K562 (cell line): ENCODE measurements at regions not wholly inside any gene's neighbourhood (a gene's known extent, or its start where the extent isn't known, plus 50 kb on each side); places are given as distances from the start of the nearest gene placed in this dataset.

ENCODE experiments used
- CHAMP1 ChIP-seq: fragments of 450-650 bp; IDR thresholded peaks from 2 replicates; pipeline ENCODE4 v1.6.1; 2016; ENCODE audit warnings: mild to moderate bottlenecking
- CSDE1 ChIP-seq, 2 experiments: fragments of 450-650 bp; IDR thresholded peaks; 2 replicates each; pipeline ENCODE4 v1.6.1; 2016; ENCODE audit warnings: mild to moderate bottlenecking in 1 of 2
- HES1 ChIP-seq: fragments of 450-650 bp; IDR thresholded peaks from 2 replicates; pipeline ENCODE4 v1.6.1; 2016; ENCODE audit warnings: low read depth, mild to moderate bottlenecking, moderate library complexity
- TRIM24 ChIP-seq, 2 experiments: fragments of 450-650 bp; IDR thresholded peaks; 2 replicates each; pipeline ENCODE4 v1.6.1; 2016
- ZNF398 ChIP-seq: fragments of 250-450 bp; sonication (Bioruptor Pico); IDR thresholded peaks from 2 replicates; pipeline ENCODE4 v1.8.0; 2021; ENCODE audit warnings: moderate library complexity, mild to moderate bottlenecking, inconsistent platforms
- ZNF407 ChIP-seq: fragments of 450-650 bp; IDR thresholded peaks from 2 replicates; pipeline ENCODE4 v1.6.1; 2016; ENCODE audit warnings: low read depth
- ZNF699 ChIP-seq: fragments of 250-450 bp; sonication (Bioruptor Pico); IDR thresholded peaks from 2 replicates; pipeline ENCODE4 v1.8.0; 2021; ENCODE audit warnings: mild to moderate bottlenecking, moderate library complexity; ENCODE audit not compliant: insufficient replicate concordance
- ZNF740 ChIP-seq, 3 experiments: fragments of 200-800 bp in 1 of 3; sonication (Bioruptor generic) in 1 of 3; sonication (generic) in 1 of 3; formaldehyde crosslinking in 1 of 3; IDR thresholded peaks; 2 replicates each; pipeline versions ENCODE4 v1.6.1 to v1.8.0; 2016 to 2022; ENCODE audit warnings: mild to moderate bottlenecking in 2 of 3, missing compliant biosample characterization in 2 of 3, missing genetic modification characterization in 2 of 3, missing genetic modification reagents in 1 of 3

- TF ChIP-seq ZNF699 (CRISPR knock-in tag) (no peak), CSDE1 (IDR thresholded peaks at IDR 0.05) (no peak), TRIM24 (IDR thresholded peaks at IDR 0.05) (peak in 1 of 2 experiments; percentile 38; a peak in 1 of 4 replicates), HES1 (peak; percentile 73), ZNF740 (CRISPR knock-in tag; IDR thresholded peaks at IDR 0.05) (no peak), ZNF740 (tag; IDR thresholded peaks at IDR 0.05) (no peak), ZNF407 (no peak), CHAMP1 (no peak), ZNF398 (CRISPR knock-in tag) (no peak)
Measured at GRCh38 chr2:217218269-217219163, 358.7 kb upstream of the TNP1 start (continued).
